Liver (tissue), 7 donors: ENCODE measurements at regions not wholly inside any gene's neighbourhood (a gene's known extent, or its start where the extent isn't known, plus 50 kb on each side); places are given as distances from the start of the nearest gene placed in this dataset.

ENCODE experiments used
- DNase-seq: peaks from one replicate; pipeline ENCODE4 v3.0.0-alpha.2; 2017; ENCODE audit warnings: low spot score
- H3K27ac ChIP-seq, 2 donors: one replicate each; pipeline ENCODE4 v1.7.0; 2013; ENCODE audit warnings: inconsistent platforms in 2 of 2, low read length in 2 of 2, control low read depth in 1 of 2, low read depth in 1 of 2, mild to moderate bottlenecking in 1 of 2
- H3K27me3 ChIP-seq, 4 donors: one replicate each; pipeline versions ENCODE4 v1.6.1 to v1.7.0; 2013; ENCODE audit warnings: low read length in 3 of 4, inconsistent platforms in 1 of 4, mild to moderate bottlenecking in 1 of 4, moderate library complexity in 1 of 4; ENCODE audit not compliant: control insufficient read depth in 4 of 4, insufficient read depth in 4 of 4
- H3K36me3 ChIP-seq, 4 donors: one replicate each; pipeline versions ENCODE4 v1.6.1 to v1.7.0; 2013; ENCODE audit warnings: low read length in 3 of 4, mild to moderate bottlenecking in 3 of 4, low read depth in 1 of 4, moderate library complexity in 1 of 4; ENCODE audit not compliant: control insufficient read depth in 4 of 4, insufficient read depth in 3 of 4
- H3K4me1 ChIP-seq, 4 donors: one replicate each; pipeline versions ENCODE4 v1.6.1 to v1.7.0; 2013; ENCODE audit warnings: low read length in 3 of 4, mild to moderate bottlenecking in 3 of 4, moderate library complexity in 1 of 4; ENCODE audit not compliant: control insufficient read depth in 4 of 4, insufficient read depth in 4 of 4
- H3K4me3 ChIP-seq, 3 donors: one replicate each; pipeline versions ENCODE4 v1.6.1 to v1.7.0; 2013; ENCODE audit warnings: low read length in 3 of 3, control low read depth in 1 of 3, low read depth in 1 of 3, mild to moderate bottlenecking in 1 of 3
- H3K9ac ChIP-seq, 2 donors: one replicate each; pipeline ENCODE4 v1.7.0; 2013; ENCODE audit warnings: low read length in 2 of 2, mild to moderate bottlenecking in 2 of 2, moderate library complexity in 2 of 2, control low read depth in 1 of 2, low read depth in 1 of 2
- H3K9me3 ChIP-seq, 4 donors: one replicate each; pipeline versions ENCODE4 v1.6.1 to v1.7.0; 2013; ENCODE audit warnings: low read length in 3 of 4; ENCODE audit not compliant: control insufficient read depth in 4 of 4
- ATF3 ChIP-seq: IDR thresholded peaks from 2 replicates; pipeline ENCODE4 v1.6.1; 2016; ENCODE audit warnings: antibody characterized with exemption
- EGR1 ChIP-seq, 2 donors: IDR thresholded peaks; 2 replicates each; pipeline ENCODE4 v1.6.1; 2016 to 2018; ENCODE audit warnings: antibody characterized with exemption in 2 of 2, low read depth in 2 of 2
- FOXA1 ChIP-seq: IDR thresholded peaks from 2 replicates; pipeline ENCODE4 v1.6.1; 2016; ENCODE audit warnings: antibody characterized with exemption
- FOXA2 ChIP-seq: IDR thresholded peaks from 2 replicates; pipeline ENCODE4 v1.6.1; 2016; ENCODE audit warnings: antibody characterized with exemption
- GABPA ChIP-seq, 2 donors: IDR thresholded peaks in 1 of 2; conservative IDR thresholded peaks in 1 of 2; 2 replicates each; pipeline ENCODE4 v1.6.1; 2016; ENCODE audit warnings: antibody characterized with exemption in 2 of 2, mild to moderate bottlenecking in 1 of 2, moderate library complexity in 1 of 2
- HNF4A ChIP-seq, 2 donors: conservative IDR thresholded peaks; 2 replicates each; pipeline ENCODE4 v1.6.1; 2016; ENCODE audit warnings: antibody characterized with exemption in 2 of 2, mild to moderate bottlenecking in 2 of 2
- HNF4G ChIP-seq: IDR thresholded peaks from 2 replicates; pipeline ENCODE4 v1.6.1; 2016; ENCODE audit warnings: antibody characterized with exemption
- JUND ChIP-seq, 2 donors: IDR thresholded peaks; 2 replicates each; pipeline ENCODE4 v1.6.1; 2016; ENCODE audit warnings: antibody characterized with exemption in 2 of 2
- NR2F2 ChIP-seq: IDR thresholded peaks from 2 replicates; pipeline ENCODE4 v1.6.1; 2016; ENCODE audit warnings: antibody characterized with exemption
- RAD21 ChIP-seq, 2 donors: IDR thresholded peaks; 2 replicates each; pipeline ENCODE4 v1.6.1; 2016; ENCODE audit warnings: antibody characterized with exemption in 2 of 2, mild to moderate bottlenecking in 2 of 2
- RXRA ChIP-seq, 2 donors: IDR thresholded peaks; 2 replicates each; pipeline ENCODE4 v1.6.1; 2017 to 2018; ENCODE audit warnings: antibody characterized with exemption in 2 of 2, mild to moderate bottlenecking in 1 of 2
- SP1 ChIP-seq: IDR thresholded peaks from 2 replicates; pipeline ENCODE4 v1.6.1; 2018; ENCODE audit warnings: antibody characterized with exemption, mild to moderate bottlenecking
- TAF1 ChIP-seq: conservative IDR thresholded peaks from 2 replicates; pipeline ENCODE4 v1.6.1; 2016; ENCODE audit warnings: antibody characterized with exemption, mild to moderate bottlenecking
- YY1 ChIP-seq: IDR thresholded peaks from 2 replicates; pipeline ENCODE4 v1.6.1; 2016; ENCODE audit warnings: antibody characterized with exemption, mild to moderate bottlenecking
- ZBTB33 ChIP-seq: IDR thresholded peaks from 2 replicates; pipeline ENCODE4 v1.6.1; 2016; ENCODE audit warnings: antibody characterized with exemption
- WGBS: extraction: QIAGEN DNeasy Blood & Tissue Kit; methylation state at CpG from one replicate; pipeline ENCODE4 v1.1.7; 2013; 5-methylcytosine and 5-hydroxymethylcytosine counted together
- TF ChIP-seq, protein P1 (sequence below): IDR thresholded peaks from 2 replicates; pipeline ENCODE4 v1.6.1; 2016; ENCODE audit warnings: antibody characterized with exemption
- TF ChIP-seq, protein P2 (sequence below): IDR thresholded peaks from 2 replicates; pipeline ENCODE4 v1.6.1; 2016; ENCODE audit warnings: antibody characterized with exemption, mild to moderate bottlenecking
- donor health status: healthy.
- donor health status: healthy.
- donor health status: healthy.
- donor health status: healthy.

- no peak for TF ChIP-seq SP1
- TF ChIP-seq YY1 = no peak
- no peak for TF ChIP-seq RXRA (IDR thresholded peaks at IDR 0.05)
- no peak for TF ChIP-seq ATF3
- TF ChIP-seq, protein P1, sequence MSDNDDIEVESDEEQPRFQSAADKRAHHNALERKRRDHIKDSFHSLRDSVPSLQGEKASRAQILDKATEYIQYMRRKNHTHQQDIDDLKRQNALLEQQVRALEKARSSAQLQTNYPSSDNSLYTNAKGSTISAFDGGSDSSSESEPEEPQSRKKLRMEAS = no peak
- TF ChIP-seq GABPA (IDR thresholded peaks at IDR 0.05 in 1 of 2, conservative IDR thresholded peaks at IDR 0.05 in 1 of 2) = no peak
- no peak for TF ChIP-seq JUND (IDR thresholded peaks at IDR 0.05)
- TF ChIP-seq RAD21 (IDR thresholded peaks at IDR 0.05) = no peak
- no peak for TF ChIP-seq FOXA1
- no peak for TF ChIP-seq HNF4G
- no peak for TF ChIP-seq FOXA2
- 72% methylated on average over 1 of the region's 1 CpG for WGBS
- H3K9me3 ChIP-seq = no peaks in the 10 kb centered on the region
- no peak for DNase-seq
- H3K27ac ChIP-seq = no peak overlapping the region
- no peak overlapping the region for H3K9ac ChIP-seq
- no peaks in the 10 kb centered on the region for H3K4me1 ChIP-seq
- no peaks in the 10 kb centered on the region for H3K36me3 ChIP-seq
- no peak overlapping the region for H3K4me3 ChIP-seq
- H3K27me3 ChIP-seq = peaks cover 0 to 6% (median 0%) of the 10 kb centered on the region in 4 donors
Measured at GRCh38 chr6:95318137-95318536, 259.2 kb upstream of the MANEA start.

DNA sequence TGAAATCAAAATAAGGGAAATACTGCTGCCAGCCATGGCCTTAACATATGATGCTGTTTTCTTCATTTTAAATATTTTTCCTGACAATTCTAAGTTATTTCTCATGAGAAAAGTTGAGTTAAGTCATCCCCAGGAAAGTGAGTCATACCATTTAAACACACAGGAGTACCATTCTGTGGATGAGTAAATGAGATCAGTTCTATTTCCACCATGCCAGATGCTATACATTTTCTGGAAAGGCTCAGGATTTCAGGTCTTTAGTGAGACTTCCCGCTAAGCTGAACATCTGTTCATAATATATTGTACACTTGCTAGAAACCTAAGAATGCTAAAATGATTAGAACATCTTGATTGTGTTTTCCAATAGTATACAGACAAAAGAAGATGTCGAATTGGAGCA, 256.2 kb upstream of the MANEA start:
- no peak overlapping the region for H3K9ac ChIP-seq
- no peaks in the 10 kb centered on the region for H3K9me3 ChIP-seq
- peaks cover 0 to 3% (median 0%) of the 10 kb centered on the region in 4 donors for H3K27me3 ChIP-seq
- 58% methylated on average over 2 of the region's 2 CpGs for WGBS
- DNase-seq = no peak
- no peak overlapping the region for H3K27ac ChIP-seq
- H3K4me1 ChIP-seq = no peaks in the 10 kb centered on the region
- H3K4me3 ChIP-seq = no peak overlapping the region
- H3K36me3 ChIP-seq = no peaks in the 10 kb centered on the region
- no peak for TF ChIP-seq EGR1 (IDR thresholded peaks at IDR 0.05; ENCODE audit: low read depth in 2 of 2)
- TF ChIP-seq TAF1 = no peak

DNA sequence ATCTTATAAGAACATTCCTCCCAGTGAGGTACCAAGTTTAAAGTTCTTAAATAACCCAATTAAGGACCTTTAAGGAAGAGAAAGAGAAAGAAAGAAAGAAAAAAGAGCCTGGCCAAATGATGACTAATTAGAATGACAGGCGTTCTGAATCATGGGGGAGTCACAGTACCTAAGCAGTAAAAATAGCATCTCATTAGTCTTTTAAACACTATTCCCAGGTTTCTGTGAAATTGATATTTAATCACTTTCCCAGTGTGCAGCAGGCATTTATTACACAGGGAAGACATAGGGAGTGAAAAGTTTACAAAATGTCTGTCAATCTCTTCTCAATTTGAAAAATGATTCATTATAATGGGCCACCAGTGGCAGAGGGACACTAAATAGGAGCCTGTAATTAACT, 251.4 kb upstream of the MANEA start:
- Histone ChIP-seq H3K9ac (no peak overlapping the region), H3K27ac (no peak overlapping the region), H3K4me3 (no peak overlapping the region), H3K36me3 (no peaks in the 10 kb centered on the region), H3K4me1 (no peaks in the 10 kb centered on the region), H3K27me3 (no peaks in the 10 kb centered on the region), H3K9me3 (no peaks in the 10 kb centered on the region)
- 49% methylated on average over 1 of the region's 1 CpG for WGBS
- no peak for TF ChIP-seq SP1
- no peak for TF ChIP-seq ZBTB33
- no peak for DNase-seq

DNA sequence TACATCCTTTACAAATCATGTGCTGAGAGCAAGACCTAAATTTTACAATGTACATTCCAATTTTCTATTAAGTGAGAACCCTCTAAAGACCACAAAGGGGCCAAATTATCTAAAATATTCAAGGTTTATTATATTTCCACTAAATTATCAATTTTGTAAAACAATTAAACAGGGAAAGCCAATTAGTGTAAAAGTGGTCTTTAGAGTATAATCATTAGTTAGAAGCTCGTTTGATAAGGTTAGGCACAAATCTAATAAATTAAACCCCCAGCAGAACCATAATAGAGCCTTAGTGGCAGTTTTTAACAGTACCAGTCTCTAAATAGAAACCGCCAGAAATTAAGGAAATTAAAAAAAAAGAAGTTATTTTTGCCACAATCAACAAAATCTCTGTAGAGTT, 249.1 kb upstream of the MANEA start:
- 29% methylated on average over 2 of the region's 2 CpGs for WGBS
- no peaks in the 10 kb centered on the region for H3K27me3 ChIP-seq
- H3K4me1 ChIP-seq = no peaks in the 10 kb centered on the region
- no peak overlapping the region for H3K9ac ChIP-seq
- H3K4me3 ChIP-seq = no peak overlapping the region
- DNase-seq = no peak
- no peaks in the 10 kb centered on the region for H3K9me3 ChIP-seq
- H3K27ac ChIP-seq = no peak overlapping the region
- H3K36me3 ChIP-seq = no peaks in the 10 kb centered on the region
- TF ChIP-seq, protein P2, sequence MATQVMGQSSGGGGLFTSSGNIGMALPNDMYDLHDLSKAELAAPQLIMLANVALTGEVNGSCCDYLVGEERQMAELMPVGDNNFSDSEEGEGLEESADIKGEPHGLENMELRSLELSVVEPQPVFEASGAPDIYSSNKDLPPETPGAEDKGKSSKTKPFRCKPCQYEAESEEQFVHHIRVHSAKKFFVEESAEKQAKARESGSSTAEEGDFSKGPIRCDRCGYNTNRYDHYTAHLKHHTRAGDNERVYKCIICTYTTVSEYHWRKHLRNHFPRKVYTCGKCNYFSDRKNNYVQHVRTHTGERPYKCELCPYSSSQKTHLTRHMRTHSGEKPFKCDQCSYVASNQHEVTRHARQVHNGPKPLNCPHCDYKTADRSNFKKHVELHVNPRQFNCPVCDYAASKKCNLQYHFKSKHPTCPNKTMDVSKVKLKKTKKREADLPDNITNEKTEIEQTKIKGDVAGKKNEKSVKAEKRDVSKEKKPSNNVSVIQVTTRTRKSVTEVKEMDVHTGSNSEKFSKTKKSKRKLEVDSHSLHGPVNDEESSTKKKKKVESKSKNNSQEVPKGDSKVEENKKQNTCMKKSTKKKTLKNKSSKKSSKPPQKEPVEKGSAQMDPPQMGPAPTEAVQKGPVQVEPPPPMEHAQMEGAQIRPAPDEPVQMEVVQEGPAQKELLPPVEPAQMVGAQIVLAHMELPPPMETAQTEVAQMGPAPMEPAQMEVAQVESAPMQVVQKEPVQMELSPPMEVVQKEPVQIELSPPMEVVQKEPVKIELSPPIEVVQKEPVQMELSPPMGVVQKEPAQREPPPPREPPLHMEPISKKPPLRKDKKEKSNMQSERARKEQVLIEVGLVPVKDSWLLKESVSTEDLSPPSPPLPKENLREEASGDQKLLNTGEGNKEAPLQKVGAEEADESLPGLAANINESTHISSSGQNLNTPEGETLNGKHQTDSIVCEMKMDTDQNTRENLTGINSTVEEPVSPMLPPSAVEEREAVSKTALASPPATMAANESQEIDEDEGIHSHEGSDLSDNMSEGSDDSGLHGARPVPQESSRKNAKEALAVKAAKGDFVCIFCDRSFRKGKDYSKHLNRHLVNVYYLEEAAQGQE = no peak
- no peak for TF ChIP-seq ZBTB33
- no peak for TF ChIP-seq HNF4A (conservative IDR thresholded peaks at IDR 0.05)
- TF ChIP-seq YY1 = no peak
- TF ChIP-seq GABPA (IDR thresholded peaks at IDR 0.05 in 1 of 2, conservative IDR thresholded peaks at IDR 0.05 in 1 of 2) = no peak
- TF ChIP-seq JUND (IDR thresholded peaks at IDR 0.05) = no peak
- no peak for TF ChIP-seq SP1
- TF ChIP-seq RAD21 (IDR thresholded peaks at IDR 0.05) = no peak
- TF ChIP-seq HNF4G = no peak
- TF ChIP-seq NR2F2 = no peak
- TF ChIP-seq RXRA (IDR thresholded peaks at IDR 0.05) = no peak
- no peak for TF ChIP-seq TAF1
- TF ChIP-seq FOXA2 = no peak
